HG03521 (cell line): ENCODE measurements at regions not wholly inside any gene's neighbourhood (a gene's known extent, or its start where the extent isn't known, plus 50 kb on each side); places are given as distances from the start of the nearest gene placed in this dataset.

Experiments used
- ATAC-seq: cut with Tn5 transposase; IDR thresholded peaks from one replicate; pipeline ENCODE4 v1.9.1; 2021; ENCODE audit warnings: mild to moderate bottlenecking, moderate library complexity; ENCODE audit not compliant: unreplicated experiment

GRCh38 chr12:76259660-76260389 is 88.4 kb downstream of the BBS10 start:
- ATAC-seq: no peak

GRCh38 chr12:76259106-76259505 is 89.1 kb downstream of the BBS10 start:
- no peak for ATAC-seq

- no peak for ATAC-seq
Measured at GRCh38 chr12:76256904-76257303, 91.3 kb downstream of the BBS10 start.

GRCh38 chr12:76256321-76256720 is 91.9 kb downstream of the BBS10 start:
- ATAC-seq: no peak

GRCh38 chr12:76255692-76256091 is 92.5 kb downstream of the BBS10 start:
- ATAC-seq: no peak

- ATAC-seq: no peak
Measured at GRCh38 chr12:76255281-76255680, 92.9 kb downstream of the BBS10 start.

- ATAC-seq: no peak
Measured at GRCh38 chr12:76252031-76252430, 96.2 kb downstream of the BBS10 start.

- ATAC-seq: no peak
Measured at GRCh38 chr12:76250256-76250655, 98.0 kb downstream of the BBS10 start.

- ATAC-seq: no peak
Measured at GRCh38 chr12:76249501-76249900, 98.7 kb downstream of the BBS10 start.

- no peak for ATAC-seq
Measured at GRCh38 chr12:76247992-76248391, 100.2 kb downstream of the BBS10 start.

- no peak for ATAC-seq
Measured at GRCh38 chr12:76247026-76247646, 101.1 kb downstream of the BBS10 start.

- ATAC-seq: no peak
Measured at GRCh38 chr12:76246611-76247010, 101.6 kb downstream of the BBS10 start.

GRCh38 chr12:76244300-76244699 is 103.9 kb downstream of the BBS10 start:
- no peak for ATAC-seq

GRCh38 chr12:76242813-76243550 is 105.2 kb downstream of the BBS10 start:
- no peak for ATAC-seq

- no peak for ATAC-seq
Measured at GRCh38 chr12:76241371-76241770, 106.8 kb downstream of the BBS10 start.

- ATAC-seq: no peak
Measured at GRCh38 chr12:76240281-76240680, 107.9 kb downstream of the BBS10 start.

- ATAC-seq: no peak
Measured at GRCh38 chr12:76238688-76239087, 109.5 kb downstream of the BBS10 start.

- ATAC-seq: no peak
Measured at GRCh38 chr12:76237086-76237701, 111.0 kb downstream of the BBS10 start.

GRCh38 chr12:76236640-76237039 is 111.6 kb downstream of the BBS10 start:
- no peak for ATAC-seq

- ATAC-seq: no peak
Measured at GRCh38 chr12:76234741-76235140, 113.5 kb downstream of the BBS10 start.

- ATAC-seq: no peak
Measured at GRCh38 chr12:76232013-76232412, 116.2 kb downstream of the BBS10 start.

- ATAC-seq: no peak
Measured at GRCh38 chr12:76226956-76227355, 121.3 kb downstream of the BBS10 start.
